ENCODE measurements at regions not wholly inside any gene's neighbourhood (a gene's known extent, or its start where the extent isn't known, plus 50 kb on each side); places are given as distances from the start of the nearest gene placed in this dataset.

- WGBS, 2 donors = 61 to 64% methylated on average over 12 of the region's 12 CpGs
- DNase-seq = no peak
- H3K36me3 ChIP-seq = no peaks in the 10 kb centered on the region
- H3K4me1 ChIP-seq = peaks cover 0 to 7% (median 0%) of the 10 kb centered on the region in 9 donors
- H3K9me3 ChIP-seq = no peaks in the 10 kb centered on the region
- H3K27ac ChIP-seq = no peak overlapping the region
- H3K27me3 ChIP-seq = peaks cover 0 to 85% (median 42%) of the 10 kb centered on the region in 7 donors
- ATAC-seq = no peak
- intact Hi-C loops (cut with DNase I) = no loop called here
- H3K4me3 ChIP-seq = no peak overlapping the region
- no peak for TF ChIP-seq CTCF (IDR thresholded peaks at IDR 0.05)
Observed at GRCh38 chr16:86227801-86228200, 282.5 kb upstream of the FOXF1 start.

- H3K36me3 ChIP-seq = no peaks in the 10 kb centered on the region
- ATAC-seq = no peak
- intact Hi-C loops (cut with DNase I) = no loop called here
- no peaks in the 10 kb centered on the region for H3K9me3 ChIP-seq
- H3K4me3 ChIP-seq = no peak overlapping the region
- DNase-seq = no peak
- no peak for TF ChIP-seq CTCF (IDR thresholded peaks at IDR 0.05)
- H3K27me3 ChIP-seq = peaks cover 0 to 78% (median 33%) of the 10 kb centered on the region in 7 donors
- peaks cover 0 to 7% (median 0%) of the 10 kb centered on the region in 9 donors for H3K4me1 ChIP-seq
- WGBS, 2 donors = 59 to 63% methylated on average over 4 of the region's 4 CpGs
- H3K27ac ChIP-seq = no peak overlapping the region
Observed at GRCh38 chr16:86228713-86229112, 281.6 kb upstream of the FOXF1 start.

- no peaks in the 10 kb centered on the region for H3K36me3 ChIP-seq
- no peak for TF ChIP-seq CTCF (IDR thresholded peaks at IDR 0.05)
- intact Hi-C loops (cut with DNase I) = no loop called here
- ATAC-seq (no peak), DNase-seq (no peak)
- no peak overlapping the region for H3K4me3 ChIP-seq
- H3K27ac ChIP-seq = no peak overlapping the region
- H3K9me3 ChIP-seq = no peaks in the 10 kb centered on the region
- peaks cover 0 to 7% (median 0%) of the 10 kb centered on the region in 9 donors for H3K4me1 ChIP-seq
- H3K27me3 ChIP-seq = peaks cover 0 to 73% (median 28%) of the 10 kb centered on the region in 7 donors
- 74 to 78% methylated on average over 2 of the region's 2 CpGs for WGBS, 2 donors
Observed at GRCh38 chr16:86229283-86229682, 281.0 kb upstream of the FOXF1 start.

- ATAC-seq (no peak), DNase-seq (no peak)
- peaks cover 0 to 7% (median 0%) of the 10 kb centered on the region in 9 donors for H3K4me1 ChIP-seq
- no peaks in the 10 kb centered on the region for H3K9me3 ChIP-seq
- TF ChIP-seq CTCF (IDR thresholded peaks at IDR 0.05) = no peak
- H3K27me3 ChIP-seq = peaks cover 0 to 65% (median 25%) of the 10 kb centered on the region in 7 donors
- no peak overlapping the region for H3K4me3 ChIP-seq
- WGBS, 2 donors = 88 to 89% methylated on average over 22 of the region's 22 CpGs
- no peak overlapping the region for H3K27ac ChIP-seq
- H3K36me3 ChIP-seq = no peaks in the 10 kb centered on the region
- intact Hi-C loops (cut with DNase I) = no loop called here
Observed at GRCh38 chr16:86229866-86230656, 280.3 kb upstream of the FOXF1 start.

All from heart right ventricle (tissue), 16 donors.